DND-41 (cell line): ENCODE measurements at regions not wholly inside any gene's neighbourhood (a gene's known extent, or its start where the extent isn't known, plus 50 kb on each side); places are given as distances from the start of the nearest gene placed in this dataset.

Experiments
- CTCF ChIP-seq: IDR thresholded peaks from 2 replicates; pipeline ENCODE4 v1.5.1; 2012; ENCODE audit warnings: borderline replicate concordance, low read length, moderate library complexity, mild to moderate bottlenecking; ENCODE audit not compliant: poor library complexity, severe bottlenecking; ENCODE audit errors: extremely low read depth
- EZH2 ChIP-seq: IDR thresholded peaks from 3 replicates; pipeline ENCODE4 v1.6.1; 2012; ENCODE audit warnings: borderline replicate concordance, low read depth, mild to moderate bottlenecking, moderate library complexity, low read length, inconsistent platforms; ENCODE audit not compliant: severe bottlenecking

DNA sequence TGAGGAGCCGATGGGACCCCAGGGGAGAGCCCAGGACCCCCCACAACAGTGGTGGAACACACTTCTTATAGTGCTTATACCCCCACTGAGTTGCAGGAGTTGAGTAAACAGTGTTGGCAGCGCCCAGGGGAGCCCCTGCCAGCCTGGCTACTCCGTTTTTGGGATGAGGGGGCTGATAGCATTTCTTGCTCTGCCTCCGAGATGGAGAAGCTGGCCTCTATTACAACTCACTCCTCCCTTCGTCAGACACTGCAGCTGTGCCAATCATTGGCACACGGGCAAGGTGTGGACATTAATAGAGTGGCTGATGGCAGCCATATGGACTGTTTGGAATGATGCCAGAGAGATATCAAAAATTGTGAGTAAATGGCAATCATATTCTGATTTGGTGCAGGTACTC, 94.9 kb upstream of the TMPO start:
- no peak for TF ChIP-seq CTCF
- TF ChIP-seq EZH2 = no peak
